ENCODE measurements at regions not wholly inside any gene's neighbourhood (a gene's known extent, or its start where the extent isn't known, plus 50 kb on each side); places are given as distances from the start of the nearest gene placed in this dataset.
"Not testable (repeated sequence)": the region's sequence is repeated elsewhere in the genome, so short reads cannot be mapped to it uniquely, and the experiment has no call there.

DNA sequence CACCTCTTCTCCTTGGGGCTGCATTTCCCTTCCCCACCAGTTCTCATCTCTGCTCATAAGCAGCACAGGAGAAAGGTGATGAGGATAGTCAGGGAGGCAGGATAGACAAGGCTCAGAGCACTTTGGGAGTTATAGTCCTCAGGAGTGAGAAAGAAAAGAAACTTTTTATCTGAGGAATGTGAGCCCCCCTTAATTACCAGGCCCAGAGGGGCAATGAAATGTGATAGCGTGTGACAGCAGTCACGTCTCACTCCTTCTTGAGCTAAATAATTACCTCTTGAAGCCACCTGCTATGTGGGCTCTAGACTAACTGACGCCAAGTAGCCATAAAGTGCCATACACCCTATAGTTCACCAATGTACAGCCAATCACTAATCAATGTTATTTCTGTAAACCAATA lies 105.8 kb downstream of the SPP2 start:
- no peak for DNase-seq (ENCODE audit: low read depth)

DNA sequence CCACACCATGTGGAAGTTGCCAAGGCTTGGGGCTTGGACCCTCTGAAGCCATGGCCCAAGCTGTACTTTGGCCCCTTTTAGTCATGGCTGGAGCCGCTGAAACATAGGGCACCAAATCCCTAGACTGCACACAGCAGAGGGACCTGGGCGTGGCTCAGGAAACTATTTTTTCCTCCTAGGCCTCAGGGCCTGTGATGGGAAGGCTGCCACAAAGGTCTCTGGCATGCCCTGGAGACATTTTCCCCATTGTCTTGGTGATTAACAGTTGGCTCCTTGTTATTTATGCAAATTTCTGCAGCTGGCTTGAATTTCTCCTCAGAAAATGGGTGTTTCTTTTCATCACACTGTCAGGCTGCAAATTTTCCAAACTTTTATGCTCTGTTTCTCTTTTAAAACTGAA lies 102.3 kb downstream of the SPP2 start:
- not testable (repeated sequence) for DNase-seq (ENCODE audit: low read depth)

DNA sequence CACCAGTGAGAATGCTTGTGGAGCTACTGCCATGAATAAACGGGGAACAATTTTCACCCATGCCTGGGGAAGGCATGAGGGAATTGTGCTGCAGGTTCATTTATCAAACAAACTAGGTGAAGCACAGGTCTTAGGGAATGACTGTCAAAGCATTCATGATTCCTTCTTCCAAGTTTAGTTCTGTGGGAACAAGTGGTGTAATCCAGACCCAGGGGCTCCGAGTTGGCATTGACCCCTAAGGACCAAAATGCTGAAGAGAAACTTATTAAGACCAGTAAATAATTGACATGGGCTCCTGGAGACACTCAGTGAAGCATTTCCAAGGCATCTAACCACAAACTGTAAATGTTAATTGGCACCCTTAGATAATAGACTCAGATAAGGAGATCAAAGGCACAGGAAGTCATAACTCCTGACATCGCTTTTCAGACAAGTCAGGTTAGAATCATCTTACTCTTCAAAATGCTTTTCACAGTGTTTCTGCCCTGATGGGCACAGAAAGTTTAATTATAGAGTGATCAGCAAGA lies 96.9 kb downstream of the SPP2 start:
- DNase-seq (ENCODE audit: low read depth), result no peak

DNA sequence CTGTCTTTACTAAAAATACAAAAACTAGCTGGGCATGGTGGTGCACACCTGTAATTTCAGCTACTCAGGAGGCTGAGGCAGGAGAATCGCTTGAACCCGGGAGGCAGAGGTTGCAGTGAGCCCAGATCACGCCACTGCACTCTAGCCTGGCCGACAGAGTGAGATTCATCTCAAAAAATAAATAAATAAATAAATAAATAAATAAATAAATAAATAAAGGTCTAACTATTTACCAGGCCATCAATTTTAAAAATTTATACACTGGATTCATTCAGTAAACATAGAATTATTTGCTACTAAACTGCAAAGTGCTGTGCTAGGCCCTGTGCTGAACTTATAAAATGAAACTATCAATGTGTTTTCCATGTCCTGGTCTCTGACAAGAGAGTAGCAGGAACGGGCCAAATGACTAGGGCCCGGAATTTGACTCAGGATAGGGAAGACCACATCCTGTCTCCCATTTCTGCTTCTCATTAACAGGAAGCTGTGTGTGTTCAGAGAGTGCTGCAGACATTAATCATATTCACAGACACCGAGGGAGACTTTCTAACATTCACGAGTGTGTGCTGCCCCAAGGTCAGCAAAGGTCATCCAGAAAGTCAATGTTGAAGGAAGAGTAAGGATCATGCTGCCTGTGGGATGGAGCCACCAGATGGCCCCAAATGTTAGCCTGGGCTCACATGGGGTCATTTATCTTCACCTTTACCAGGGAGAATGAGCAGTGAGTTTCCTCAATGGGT lies 95.8 kb downstream of the SPP2 start:
- DNase-seq (ENCODE audit: low read depth), result no peak

DNA sequence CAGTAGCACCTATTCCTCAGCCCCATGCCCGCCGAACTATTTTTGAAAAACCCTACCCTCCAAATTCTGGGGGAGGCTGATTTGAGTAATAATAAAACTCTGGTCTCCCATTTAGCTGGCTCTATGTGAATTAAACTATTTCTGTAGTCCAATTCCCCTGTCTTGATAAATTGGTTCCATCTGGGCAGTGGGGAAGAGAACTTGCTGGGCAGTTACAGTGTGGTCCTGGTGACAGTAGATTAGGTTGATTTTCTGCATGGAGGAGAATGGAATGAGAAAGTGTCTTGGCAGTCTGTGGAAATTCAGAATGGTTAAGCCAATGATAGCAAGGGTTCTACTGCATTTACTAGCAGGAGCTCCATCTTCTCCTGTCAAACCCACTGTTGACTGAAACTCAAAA lies 95.0 kb downstream of the SPP2 start:
- no peak for DNase-seq (ENCODE audit: low read depth)

DNA sequence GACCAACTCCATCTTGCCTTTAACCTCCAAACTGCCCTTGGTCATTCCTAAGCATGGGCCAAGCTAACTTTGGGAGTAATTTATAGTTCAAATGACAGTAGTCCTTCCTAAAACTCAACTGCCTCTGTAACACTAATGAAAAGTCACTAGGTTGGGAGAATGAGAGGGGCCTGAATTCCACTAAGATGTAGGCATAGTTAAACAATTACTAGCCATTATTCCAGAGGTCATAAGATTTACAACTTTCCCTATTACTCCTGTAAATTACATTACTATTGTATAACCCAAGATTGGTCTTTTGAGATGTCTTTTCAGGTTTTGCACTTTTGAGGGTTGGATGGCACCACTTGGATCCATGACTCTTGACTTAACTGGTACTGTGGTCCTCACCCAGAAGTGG lies 94.6 kb downstream of the SPP2 start:
- no peak for DNase-seq (ENCODE audit: low read depth)

DNA sequence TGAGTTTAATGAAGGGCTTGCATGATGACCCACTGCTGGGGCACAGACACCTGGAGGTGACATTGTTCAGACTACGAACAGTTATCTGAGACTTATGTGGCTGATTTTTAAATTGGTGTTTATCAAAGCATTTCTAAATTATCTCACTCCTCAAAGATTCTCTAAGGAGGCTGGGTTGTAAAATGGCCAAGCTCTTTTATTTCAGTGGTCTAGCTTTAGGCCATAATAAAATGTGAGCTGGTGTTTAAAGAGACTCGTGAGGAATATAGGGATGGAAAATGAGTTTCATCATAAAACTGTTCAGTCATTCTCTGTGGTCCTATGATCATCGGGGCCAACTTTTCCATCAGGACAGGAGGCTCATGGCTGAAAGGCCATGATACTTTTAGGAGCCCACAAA lies 93.4 kb downstream of the SPP2 start:
- no peak for DNase-seq (ENCODE audit: low read depth)

DNA sequence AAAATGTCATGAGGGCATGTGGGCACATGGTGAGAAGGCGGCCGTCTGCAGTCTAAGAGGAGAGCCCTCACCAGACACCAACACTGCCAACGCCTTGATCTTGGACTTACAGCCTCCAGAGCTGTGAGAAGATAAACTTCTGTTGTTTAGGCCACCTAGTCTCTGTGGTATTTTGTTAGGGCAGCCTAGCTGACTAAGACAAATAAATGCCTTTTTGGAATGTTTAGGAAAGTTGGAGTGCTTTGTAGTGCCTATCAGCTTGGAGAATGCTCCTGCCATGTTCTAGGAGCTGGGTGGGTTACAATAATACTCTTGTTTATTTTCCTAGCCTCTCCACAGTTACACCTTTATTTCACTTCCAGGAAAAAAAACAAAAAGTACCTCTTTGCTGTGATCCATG lies 92.0 kb downstream of the SPP2 start:
- DNase-seq (ENCODE audit: low read depth), result no peak

DNA sequence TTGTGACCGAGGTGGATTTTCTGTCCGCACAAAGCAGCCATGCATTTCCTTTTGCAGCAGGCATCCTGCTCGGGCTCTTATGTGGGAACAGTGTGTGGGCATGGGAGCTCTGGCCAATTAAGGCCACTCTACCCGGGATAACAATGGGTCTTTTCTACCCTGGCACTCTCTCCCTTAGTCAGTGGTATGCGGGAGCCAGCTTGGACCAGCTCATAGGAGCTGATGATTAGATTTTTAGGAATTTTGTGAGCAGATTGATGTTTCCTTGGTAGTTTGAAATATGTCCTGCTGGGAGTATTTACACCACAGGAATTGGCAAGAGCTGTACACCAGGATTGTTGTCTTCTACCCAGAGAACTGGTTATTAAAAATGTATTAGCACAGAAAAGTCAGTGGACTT lies 89.3 kb downstream of the SPP2 start:
- DNase-seq (ENCODE audit: low read depth), result no peak

DNA sequence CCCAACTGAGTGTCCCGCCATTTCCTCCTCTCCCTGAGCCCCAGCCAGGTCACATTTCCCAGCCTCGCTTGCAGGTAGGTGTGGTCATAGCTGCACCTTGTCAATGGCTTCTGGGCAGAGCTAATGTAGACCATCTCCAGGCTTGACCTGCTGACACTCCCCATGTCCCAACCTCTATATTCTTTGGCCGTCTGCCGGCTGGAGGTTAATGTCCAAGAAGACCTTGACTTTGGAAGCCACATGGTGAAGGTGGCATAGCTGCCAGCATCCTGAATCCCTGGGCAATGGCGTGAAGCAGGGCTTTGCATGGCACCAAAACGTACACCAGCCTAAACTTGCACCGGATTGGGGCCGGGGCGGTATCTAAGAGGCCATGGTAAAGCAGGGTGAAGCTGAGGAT lies 88.3 kb downstream of the SPP2 start:
- no peak for DNase-seq (ENCODE audit: low read depth)

DNA sequence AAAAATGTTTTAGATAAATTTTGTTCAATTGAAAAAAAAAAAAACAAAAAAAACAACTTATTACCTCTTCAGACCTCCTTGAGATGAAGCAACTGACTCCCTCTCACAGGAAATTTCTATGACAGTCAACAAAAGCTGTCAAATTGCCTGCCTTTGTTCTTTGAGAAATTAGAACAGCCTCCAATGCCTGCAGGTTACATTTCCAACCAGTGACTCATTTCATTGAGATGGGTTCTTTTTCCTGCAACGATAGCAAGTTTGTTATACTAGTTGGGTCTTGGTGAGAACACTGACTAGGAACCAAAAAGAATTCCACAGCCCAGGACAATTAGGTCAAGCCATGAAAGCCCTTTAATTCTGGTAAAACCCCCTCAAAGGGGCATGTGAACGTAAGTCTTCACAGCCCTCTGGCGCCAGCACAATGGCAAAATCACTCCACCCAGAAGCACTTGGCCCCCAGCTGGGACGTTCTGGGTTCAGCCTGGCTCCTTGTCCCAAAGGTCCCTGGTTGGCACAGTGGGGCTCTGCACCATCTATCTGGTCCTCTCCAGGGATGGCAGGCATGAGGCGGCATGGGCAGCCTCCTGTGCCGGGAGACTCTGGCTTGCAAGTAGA lies 87.0 kb downstream of the SPP2 start:
- no peak for DNase-seq (ENCODE audit: low read depth)

DNA sequence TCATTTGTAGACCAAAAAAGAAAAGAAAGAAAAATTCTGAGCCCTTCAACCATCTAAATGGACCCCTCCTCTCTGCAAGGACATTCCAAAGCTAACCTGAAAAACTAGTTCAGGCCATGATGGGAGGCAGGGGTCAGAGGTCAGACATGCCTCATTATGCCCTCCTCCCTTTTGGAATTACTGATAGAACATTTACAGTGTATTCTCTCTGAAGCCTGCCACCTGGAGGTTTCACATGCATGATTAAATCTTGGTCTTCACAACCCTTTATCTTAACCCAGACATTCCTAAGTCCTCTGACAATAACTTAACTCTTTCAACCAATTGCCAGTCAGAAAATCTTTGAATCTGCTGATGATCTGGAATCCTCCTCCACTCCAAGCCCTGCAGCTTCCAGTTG lies 86.0 kb downstream of the SPP2 start:
- DNase-seq (ENCODE audit: low read depth), result no peak

DNA sequence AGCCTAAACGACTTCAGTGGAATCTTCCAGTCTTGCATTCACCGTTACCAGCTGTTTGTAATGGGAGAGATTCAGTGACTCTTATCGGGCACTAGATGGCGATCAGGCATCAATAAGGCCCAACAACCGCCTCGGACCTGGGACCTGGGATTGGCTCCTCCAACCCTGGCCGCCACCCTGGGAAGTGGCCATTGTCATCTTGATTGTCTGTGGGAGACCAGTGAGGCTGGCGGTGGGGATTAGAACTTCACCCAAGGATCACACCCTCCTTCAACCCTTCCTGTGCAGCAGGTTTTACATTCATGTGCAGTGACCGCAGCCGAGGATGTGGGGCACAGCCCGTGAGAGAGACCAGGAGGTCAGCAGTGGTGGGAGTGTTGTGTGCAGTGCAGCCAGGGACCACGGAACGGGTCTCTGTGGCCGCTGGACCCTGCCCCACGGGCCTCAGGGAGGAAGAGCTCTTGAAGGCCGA lies 85.3 kb downstream of the SPP2 start:
- peak; percentile 12 for DNase-seq (ENCODE audit: low read depth)

DNA sequence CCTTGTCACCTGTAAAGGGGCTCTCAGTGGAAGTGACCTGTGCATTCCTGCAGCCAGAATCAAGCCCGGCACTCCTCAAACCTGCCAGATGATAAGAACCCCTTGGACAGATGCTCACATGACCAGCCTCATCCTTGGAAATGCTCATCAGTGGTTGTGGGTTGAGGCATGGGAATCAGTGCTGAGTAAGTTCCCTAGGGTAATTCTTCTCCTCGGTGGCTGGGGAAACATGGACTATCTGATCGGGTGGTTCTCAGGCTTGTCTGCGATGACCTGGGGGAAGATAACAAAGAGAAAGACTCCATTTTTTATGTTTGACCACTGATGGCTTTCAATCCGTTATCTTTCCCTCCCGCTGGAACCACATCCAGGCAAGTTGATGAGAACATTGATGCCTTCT lies 84.0 kb downstream of the SPP2 start:
- no peak for DNase-seq (ENCODE audit: low read depth)

DNA sequence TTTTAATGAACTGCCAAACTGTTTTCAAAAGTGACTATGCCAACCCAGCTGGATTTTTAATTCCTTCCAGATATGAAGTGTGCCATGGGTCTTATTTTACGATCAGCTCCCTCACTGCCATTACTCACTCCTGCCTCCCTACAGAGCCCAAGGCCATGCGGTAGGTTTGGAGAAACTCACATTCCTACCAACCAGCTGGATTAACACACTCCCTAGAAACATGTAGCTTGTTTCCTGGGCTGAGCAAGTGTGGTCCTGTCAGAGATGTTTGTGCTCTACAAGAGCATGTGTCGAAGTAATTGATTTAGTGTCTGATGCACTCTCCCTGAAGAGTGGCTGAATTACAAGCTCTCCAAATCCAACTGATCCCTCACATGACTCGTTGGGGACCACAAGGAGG lies 82.5 kb downstream of the SPP2 start:
- no peak for DNase-seq (ENCODE audit: low read depth)

DNA sequence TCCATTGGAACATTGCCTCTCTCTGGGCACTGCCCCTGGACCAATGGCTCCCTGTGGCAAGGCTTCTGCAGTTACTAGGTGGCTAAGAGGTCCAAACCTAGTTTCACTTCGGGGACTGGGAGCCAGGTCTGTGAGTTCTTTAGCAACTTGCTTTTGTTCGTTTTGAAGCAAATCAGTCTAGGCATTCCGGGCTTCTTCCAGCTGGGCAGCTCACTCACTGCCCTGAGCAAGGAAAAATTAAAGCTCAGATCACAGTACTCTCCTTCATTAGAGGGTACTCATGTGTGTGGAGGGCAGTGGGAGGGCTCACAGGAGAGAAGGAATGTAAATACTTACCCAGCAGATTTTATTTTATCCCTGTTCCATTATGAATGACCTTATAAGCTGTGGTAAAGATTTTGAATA lies 80.3 kb downstream of the SPP2 start:
- no peak for DNase-seq (ENCODE audit: low read depth)

DNA sequence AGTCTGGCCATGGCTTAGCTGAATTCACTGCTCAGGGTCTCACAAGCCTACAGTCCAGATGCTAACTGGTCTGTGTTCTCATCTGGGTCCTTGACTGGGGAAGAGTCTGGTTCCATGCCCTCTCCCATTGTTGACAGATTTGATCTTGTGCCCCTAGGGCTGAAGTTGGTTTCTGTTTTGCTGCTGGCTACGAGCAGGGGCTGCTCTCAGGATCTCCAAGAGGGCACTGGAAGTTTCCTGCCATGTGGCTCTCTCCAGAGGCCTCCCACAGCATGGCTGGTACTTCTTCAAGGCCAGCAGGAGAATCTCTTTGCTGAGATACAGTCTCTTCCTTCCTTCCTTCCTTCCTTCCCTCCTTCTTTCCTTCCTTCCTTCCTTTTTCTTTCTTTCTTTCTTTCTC lies 78.1 kb downstream of the SPP2 start:
- no peak for DNase-seq (ENCODE audit: low read depth)

All from stimulated activated CD8-positive, alpha-beta memory T cell treated with anti-CD3 and anti-CD28 coated beads, Interleukin-15, amount 100 ng/mL, for 24 hours (primary cell).